PC-3 (cell line): ENCODE measurements at regions not wholly inside any gene's neighbourhood (a gene's known extent, or its start where the extent isn't known, plus 50 kb on each side); places are given as distances from the start of the nearest gene placed in this dataset.

Experiments used
- CTCF ChIP-seq: fragments of 300-600 bp; sonication (generic); conservative IDR thresholded peaks from 2 replicates; pipeline ENCODE4 v1.5.1; 2017; ENCODE audit warnings: antibody characterized with exemption, low read depth, mild to moderate bottlenecking, low read length
- EZH2 ChIP-seq: fragments of 300-600 bp; sonication (generic); IDR thresholded peaks from one replicate; pipeline ENCODE4 v1.6.1; 2017; ENCODE audit warnings: antibody characterized with exemption, mild to moderate bottlenecking, low read length; ENCODE audit not compliant: unreplicated experiment

GRCh38 chr9:73474002-73474600 lies 322.4 kb downstream of the ANXA1 start:
- TF ChIP-seq CTCF (no peak), EZH2 (no peak)
